GM21723 (cell line): ENCODE measurements at regions not wholly inside any gene's neighbourhood (a gene's known extent, or its start where the extent isn't known, plus 50 kb on each side); places are given as distances from the start of the nearest gene placed in this dataset.

Source experiments
- ATAC-seq: cut with Tn5 transposase; IDR thresholded peaks from one replicate; pipeline ENCODE4 v1.9.1; 2021; ENCODE audit warnings: mild to moderate bottlenecking, moderate library complexity; ENCODE audit not compliant: unreplicated experiment

DNA sequence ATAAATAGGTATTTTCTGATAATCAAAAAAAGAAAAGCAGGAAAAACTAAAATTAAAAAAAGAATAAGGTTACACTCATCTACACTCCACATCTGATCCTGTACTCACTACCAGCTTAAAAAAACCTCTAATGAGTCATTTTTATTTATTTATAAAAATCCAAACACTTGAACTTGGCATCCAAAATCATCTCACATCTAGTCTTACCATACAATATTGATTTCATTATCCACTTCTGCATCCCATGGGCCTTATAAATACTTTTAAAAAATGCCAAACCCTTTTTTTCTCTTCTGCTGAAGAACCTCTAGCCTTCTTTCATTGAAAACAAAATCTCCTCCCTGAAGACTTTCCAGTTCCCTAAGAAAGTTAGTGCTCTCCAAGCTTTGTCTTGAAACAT is 109.7 kb downstream of the TMTC3 start:
- ATAC-seq, result no peak

DNA sequence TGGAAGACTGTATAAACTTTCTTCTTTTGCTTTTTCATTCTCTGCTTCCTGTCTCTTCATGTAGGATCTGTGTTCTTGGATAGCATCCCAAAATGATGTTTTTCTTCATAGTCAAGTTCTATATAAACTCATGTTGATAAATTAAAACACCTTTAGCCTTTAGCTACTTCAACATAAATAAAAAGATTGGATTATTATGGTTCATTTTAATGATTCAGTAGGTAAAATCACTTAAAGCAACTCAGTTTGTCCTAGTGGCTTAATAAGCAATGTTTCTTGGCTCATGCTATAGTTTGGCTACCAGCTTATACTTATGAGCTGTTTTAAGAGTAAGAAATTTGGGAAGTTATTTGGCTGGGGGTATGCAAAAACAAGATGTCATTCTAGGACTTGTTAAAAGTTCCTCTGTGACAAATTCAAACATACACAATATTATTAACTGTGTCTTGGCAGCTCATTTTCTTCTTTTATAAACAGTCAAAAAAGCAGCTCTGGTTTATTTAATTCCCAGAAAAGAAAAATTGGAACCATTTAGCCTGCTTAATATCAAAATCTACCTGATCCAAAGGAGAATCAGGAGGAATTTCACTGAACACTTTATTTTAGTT is 111.4 kb downstream of the TMTC3 start:
- no peak for ATAC-seq

DNA sequence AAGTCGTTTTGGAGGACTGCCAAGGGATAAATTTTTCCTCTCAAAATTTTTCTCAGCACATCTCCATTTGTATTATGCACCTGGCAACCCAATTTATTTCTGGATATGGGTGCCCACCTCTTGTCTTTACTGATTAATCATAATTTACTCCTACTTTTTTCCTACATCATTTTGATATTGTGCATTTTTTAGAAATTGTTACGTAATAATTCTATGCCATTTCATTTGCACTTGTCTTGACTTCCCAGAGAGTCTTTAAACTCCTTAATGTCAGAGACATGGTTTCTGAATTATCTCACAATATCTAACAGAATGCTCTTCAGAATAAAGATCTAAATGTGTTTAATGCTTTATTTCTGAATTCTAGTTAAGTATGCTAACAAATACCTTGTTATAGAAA is 113.1 kb downstream of the TMTC3 start:
- ATAC-seq, result no peak

DNA sequence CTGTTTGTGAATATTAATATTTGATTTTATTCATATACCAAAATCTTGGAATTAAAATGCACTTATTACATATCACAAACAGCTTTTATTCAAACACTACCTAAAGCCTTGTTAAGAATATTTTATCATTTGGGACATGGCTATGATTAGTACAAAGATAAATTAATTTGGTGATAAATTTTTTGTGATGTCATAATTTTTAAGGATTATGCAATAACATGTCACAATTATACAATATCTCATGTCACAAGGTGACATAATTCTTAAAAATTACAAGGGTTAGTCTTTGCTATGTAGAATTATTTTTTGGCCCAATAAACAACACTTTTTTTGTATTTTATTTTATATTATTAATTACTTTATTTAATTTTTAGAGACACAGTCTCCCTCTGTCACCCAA is 113.7 kb downstream of the TMTC3 start:
- no peak for ATAC-seq

DNA sequence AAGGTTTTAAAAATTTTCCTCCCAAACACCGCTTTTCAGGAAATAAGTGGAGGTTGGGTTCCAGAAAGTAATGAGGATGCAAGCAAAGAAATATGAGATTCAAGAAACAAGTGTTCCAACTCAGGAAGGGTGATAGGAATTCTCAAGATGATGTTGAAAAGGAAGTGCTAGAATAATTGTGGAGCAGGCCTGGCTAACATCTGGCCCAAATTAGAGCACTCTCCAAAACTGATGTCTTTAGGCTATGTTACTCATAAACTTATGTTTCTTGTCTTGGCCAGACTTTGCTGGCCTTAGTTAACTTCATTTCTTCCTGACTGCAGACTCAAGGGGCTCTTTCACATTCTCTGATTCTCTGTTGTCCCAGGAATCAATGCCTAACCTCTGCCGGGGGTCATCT is 116.3 kb downstream of the TMTC3 start:
- ATAC-seq, result no peak

DNA sequence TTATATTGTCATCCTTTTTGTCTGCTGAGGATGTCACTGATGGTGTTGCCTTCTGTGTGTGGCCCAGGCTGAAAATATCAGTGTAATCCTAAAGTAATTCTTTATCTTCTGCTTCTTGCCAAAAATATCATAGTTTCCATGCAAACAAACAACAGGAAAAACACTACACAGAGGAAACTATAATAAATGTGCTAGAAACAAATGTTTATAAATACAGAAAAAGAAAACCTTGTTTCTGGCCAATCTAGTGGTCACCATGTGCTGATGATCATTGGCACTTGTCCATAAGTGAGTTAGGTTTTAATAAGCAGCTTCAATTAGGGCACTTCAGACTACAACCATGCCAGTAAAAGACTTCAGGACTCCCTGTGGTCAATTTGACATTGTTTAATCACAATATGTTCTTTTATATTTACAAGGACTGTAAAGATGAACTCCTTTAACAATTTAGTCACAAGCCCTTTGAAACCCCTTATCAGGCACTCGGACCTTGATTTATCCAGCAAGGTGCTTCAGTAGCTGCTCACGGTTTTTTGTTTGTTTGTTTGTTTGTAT is 124.8 kb downstream of the TMTC3 start:
- no peak for ATAC-seq

DNA sequence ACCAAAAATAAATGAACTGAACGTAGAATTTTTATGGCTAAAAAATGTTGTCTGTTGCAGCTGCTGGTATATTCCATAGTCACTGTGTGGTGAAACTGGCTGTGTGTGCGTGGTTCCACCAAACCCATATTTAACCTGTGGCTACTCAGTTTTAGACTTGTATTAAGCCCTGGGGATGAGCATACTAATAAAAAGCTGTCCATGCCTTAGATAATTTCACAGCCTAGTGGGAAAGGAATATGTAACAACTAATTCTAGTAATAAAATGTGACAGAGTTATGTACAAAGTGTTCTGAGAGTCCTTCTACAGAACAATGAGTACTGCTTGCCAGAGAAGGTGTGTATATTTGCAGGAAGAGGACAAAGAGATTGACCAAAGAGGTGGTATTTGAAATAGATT is 125.5 kb downstream of the TMTC3 start:
- no peak for ATAC-seq

DNA sequence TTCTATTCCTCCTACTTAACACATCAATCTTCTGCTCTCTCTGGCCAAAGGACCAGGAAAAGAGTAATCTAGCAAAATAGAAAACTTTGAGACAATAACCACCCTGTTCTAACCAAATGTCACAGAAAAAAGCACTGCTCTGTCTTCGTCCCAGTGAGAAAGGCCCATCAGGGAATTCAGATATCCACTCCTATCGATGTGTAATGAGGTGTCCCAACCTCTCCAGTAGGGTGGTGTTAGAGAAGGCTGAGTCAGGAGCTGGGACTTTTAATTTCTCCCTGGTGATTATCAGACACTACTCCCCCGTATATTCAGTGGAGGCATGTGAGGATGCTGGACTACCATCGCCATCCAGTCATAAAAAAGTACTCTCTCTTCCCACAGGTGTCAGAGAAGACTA is 130.3 kb downstream of the TMTC3 start:
- no peak for ATAC-seq

DNA sequence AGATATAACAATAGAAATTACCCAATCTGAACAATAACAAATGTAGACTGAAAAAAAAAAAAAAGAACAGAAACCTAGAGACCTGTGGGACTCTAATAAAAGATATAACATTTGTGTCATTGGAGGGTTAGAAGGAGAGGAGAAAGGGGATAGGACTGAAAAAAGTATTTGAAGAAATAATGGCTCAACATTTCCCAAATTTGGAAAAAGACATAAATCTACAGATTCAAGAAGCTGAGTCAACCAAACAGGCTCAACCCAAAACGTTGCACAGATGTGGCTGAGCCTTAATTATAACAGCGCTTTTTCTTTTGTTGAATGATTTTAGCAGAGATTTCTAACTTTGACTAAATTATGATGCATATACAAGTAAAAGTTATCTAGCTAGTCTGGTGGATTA is 131.3 kb downstream of the TMTC3 start:
- ATAC-seq, result no peak

DNA sequence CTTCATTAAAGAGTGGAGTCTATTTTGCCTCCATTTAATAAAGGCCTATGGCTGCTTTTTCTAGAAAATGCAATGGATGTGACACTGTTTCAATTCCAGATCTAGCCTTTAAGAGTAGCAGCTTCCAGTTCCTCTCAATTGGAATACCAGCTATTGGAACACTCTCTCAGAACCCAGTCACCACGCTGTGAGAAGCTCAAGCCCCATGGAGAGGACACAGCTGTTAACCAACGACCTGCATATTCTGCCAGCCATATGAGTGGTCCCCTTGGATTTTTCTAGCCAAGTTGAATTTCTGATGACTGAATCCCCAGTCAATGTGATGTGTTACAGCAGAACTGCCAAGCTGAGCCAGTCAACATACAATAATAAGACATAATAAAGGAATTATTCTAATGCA is 131.8 kb downstream of the TMTC3 start:
- ATAC-seq, result no peak

DNA sequence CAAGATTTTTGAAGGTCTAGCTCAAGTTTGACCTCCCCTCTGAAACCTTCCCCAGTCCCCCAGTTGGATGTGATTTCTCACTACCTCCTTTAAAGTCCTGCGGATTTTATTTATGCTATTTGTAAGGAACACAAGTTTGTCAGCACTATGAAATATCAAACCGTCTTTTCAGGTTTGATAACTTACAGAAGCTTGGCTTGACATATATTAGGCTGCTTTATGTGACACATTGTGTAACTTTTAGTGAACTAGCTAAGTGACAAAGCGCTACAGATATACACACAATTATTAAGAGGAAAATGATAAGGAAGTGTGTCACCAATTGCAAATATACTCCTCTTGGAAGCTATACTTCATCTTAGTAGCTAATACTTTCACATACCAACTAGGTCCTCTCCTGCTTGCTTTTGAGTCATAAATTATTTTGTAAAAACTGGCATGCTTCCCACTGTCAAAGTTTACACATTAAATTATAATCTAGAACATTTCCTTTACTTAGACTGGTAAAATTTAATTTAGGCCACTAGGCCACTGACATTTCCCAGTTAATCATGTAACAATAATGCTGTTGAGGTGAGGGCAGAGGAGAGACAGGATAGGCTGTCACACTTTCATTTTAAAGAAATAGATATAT is 149.5 kb downstream of the TMTC3 start:
- ATAC-seq, result no peak

DNA sequence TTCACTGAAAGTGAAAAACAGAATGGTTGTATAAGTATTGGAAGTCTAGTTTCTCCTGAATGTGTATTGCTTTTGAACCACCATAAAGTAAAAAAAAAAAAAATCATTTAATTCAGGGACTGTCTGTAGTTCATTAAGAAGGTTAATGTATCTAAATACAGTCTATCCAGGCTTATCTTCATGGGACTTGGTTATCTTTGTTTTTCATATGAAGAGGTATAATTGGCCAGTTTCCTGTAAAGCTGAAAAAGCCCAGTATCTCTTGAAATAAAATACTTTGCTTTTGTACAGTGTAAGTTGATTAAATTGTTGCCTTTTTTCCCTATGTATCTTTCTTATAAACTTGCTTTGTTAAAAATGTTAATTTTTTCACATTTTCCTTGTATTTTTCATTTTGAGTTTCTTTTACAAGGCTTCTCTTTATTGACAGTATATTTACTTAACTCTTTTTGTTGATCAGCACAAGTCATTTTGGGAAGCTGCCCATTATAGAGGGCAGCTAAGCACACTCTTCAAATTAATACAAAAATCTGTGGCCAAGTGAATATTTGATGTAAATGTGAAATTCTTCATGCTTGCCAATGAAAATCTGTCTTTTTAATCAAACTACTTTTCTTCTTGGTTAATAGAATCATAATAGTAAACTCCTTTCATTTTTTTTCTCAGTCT is 156.0 kb downstream of the TMTC3 start:
- ATAC-seq, result no peak

DNA sequence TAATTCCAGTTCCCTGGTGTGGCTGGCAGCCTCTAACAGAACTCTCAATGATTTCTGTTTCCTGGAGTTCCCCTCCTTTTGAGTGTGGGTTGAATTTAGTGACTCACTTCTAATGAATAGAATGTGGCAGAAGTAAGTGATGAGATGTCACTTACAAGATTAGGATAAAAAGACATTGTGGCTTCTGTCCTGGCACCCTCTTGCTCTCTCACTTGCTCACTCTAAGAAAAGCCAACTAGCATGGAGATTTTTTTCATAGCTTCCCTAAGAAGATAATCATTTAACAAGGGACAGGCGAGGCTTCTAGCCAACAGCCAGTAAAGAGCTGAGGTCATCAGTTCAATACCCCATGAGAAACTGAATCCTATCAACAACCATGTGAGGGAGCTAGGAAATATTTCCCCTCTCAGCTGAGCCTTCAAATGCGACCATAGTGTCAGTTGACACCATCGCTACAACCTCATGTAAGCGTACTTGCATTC is 156.7 kb downstream of the TMTC3 start:
- peak; percentile 35 for ATAC-seq

DNA sequence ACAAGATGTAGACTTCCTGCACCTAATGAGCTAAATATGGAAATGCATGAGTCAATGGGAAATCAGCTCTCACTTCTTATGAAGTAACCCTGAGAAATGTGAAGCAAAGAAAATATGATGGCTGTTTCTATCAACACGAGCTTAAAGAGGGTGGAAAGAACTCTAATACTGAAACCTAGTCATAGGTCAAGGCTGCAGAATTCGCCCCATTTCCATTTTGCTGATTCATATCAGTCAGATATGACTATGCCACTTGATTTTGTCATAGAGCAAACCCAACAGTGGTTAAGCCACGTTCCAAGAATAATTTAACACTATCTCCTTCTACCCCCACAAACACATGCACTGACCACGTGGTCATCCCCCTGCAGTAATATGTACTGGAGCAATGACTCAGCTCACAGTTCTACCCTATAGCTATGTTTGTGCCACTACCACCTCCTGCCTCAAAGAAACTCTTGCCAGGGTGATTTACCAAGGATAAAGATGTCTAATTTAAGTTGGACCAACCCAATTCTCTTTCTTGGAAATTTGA is 157.5 kb downstream of the TMTC3 start:
- peak; percentile 95 for ATAC-seq

DNA sequence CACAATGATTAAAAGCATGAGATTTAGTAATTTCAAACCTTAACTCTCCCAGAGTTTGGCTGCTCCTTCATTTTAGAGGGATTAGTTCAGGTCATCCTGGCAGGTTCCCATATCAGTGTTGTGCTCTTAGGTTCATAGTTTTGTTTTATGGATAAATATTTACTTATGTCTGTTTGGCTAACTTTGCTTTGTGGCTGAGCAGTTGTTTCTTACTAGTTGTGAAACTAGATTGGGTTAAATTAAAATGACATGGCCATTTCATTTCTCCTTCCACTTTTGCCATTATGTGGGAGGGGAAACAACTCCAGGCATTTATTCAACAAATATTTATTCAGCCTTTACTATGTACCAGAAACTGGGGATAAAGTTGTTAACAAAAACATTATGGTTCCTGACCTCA is 158.8 kb downstream of the TMTC3 start:
- ATAC-seq, result no peak

DNA sequence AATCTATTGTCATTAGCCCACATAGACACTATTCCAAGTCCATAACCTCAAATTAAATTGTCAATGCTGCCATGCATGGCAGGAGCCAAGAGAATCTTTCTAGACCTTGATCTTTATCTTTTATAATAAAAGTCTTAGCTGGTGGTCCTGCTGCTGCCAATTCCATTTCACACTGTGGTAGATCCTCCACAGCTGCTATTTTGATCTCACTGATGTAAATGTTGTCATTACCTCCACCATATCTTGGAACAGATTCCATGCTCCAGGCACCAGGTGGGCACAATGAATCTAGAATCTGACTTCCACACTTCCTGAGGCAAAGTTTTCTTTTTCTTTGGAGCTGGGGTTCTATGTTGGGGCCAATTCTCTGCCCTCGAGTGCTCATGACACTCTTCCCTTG is 161.2 kb downstream of the TMTC3 start:
- ATAC-seq, result no peak

DNA sequence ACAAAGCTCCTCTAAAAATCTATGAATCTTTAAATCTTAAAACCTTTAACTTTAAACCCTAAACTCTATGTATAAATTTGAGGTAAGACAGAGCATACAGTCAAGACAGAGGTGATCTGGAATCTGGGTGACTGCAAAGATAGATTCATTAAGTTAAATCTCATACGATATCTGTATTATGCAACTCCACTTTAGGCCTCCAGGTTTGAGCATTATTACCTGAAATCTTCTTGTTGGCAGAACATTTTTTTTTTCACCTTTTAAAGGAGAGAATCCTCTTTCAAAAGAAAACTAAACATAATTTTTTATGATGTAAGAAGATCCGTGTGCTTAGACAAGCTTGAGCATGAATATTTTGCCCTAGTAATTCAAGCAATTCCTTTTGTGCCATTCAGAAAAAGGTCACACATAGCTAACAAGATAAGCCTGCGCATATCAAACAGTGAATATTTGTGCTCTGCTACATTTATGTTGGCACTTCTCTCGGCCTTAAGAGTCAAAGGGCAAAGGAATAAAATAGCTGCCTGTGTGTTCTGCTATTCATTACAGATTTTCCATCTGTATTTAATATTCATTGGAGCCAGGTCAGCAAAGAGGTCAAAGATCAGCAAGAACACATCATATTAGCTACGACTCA is 163.3 kb downstream of the TMTC3 start:
- ATAC-seq, result no peak

DNA sequence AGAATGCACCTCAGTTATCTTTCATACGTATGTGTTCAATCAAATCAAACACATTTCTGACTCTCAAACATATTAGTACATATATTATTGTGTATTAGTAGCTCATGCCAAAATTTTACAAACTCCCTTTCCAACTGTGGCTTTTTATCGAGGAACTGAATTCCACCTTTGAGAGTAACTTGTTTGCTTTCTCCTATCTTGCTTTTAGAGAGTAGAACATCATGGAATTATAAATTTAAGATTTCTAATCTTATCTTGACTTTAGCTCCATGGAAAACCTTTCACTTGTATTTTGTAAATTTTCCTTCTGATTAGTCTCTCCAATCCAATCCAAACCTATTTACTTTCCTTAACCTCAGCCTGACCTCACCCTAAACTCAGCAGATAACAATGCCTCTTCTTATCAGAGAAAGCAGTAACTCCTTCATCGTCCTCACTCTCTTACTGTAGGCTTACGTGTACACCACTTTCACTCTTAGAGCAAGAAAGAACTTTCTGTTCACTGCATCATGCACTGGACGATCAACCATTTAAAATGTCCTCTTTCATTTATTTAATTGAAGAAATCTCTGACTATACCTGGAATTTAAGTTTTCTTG is 164.5 kb downstream of the TMTC3 start:
- ATAC-seq, result no peak

DNA sequence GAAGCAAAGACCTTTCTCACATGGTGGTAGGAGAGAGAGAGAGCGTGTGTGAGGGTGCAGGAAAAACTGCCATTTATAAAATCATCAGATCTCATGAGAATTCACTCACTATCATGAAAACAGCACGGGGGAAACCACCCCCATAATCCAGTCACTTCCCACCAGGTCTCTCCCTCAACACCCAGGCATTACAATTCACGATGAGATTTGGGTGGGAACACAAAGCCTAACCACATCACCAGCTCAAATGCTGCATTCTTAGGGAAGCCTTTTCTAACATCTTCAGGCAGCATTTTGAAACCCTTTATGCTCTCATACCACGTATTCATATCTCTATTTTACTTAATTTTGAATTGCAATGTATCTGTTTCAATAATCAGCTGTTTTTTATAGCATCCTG is 165.9 kb downstream of the TMTC3 start:
- no peak for ATAC-seq

DNA sequence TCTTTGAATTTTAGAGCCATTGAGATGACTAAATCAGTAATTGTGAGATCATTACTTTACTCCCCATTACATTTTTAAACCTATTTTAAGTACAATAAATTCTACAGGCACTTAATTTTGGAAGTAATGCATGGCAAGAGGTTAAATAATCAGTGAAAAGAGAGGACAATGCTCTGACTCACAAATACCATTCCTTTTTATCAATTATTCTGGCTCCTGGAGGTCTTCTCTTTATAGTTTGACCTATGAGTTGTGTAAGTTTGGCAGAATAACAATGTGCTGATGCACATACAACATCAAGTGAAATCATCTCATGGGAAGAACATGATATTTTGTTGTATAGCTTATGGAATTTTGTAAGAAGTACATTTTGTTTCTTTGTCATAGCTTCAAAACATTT is 166.7 kb downstream of the TMTC3 start:
- ATAC-seq, result no peak

DNA sequence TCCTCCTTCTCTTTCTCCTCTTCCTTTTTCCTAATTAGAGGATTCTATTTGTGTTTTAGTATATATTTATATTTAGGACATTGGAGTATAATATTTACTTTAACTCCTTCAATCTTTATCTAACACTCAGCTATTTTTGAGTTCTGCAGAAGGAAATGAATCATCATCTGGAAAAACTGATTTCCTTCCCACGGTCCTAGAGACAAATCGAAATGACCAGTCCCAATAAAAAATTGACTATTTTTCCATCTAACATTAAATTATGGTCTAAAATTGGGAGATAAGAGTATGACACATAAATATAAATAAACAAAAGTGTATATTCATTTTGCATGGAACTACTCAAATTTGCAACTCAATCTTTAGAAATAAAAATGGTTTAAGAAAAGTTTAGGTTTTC is 167.4 kb downstream of the TMTC3 start:
- no peak for ATAC-seq
